ENCODE measurements at regions not wholly inside any gene's neighbourhood (a gene's known extent, or its start where the extent isn't known, plus 50 kb on each side); places are given as distances from the start of the nearest gene placed in this dataset.

DNA sequence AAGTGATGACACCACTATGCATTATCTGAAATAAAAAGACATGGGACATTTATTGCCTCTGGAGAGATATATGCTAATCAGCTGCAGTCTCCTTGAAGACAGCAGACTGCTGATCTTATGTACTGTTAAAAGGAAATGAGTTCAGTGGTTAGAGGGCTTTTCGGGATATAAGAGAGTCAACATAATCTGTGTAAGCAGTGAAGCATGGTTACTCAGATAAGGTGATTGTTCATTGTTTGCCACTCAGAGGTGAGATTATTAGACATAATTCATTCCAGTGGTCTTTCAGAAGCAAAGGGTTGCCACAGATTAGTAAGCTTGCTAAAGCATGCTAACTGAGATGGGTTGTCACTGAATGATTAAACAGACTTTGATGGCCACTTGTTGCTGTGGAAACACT lies 1450.7 kb upstream of the ADGRB3 start:
- no peak overlapping the region for H2BK12ac ChIP-seq (ENCODE audit: low read depth, low read length)
- ChIA-PET CTCF (ENCODE audit: partially characterized antibody) (no interaction called here), POLR2A (ENCODE audit: partially characterized antibody) (no interaction called here)
- H3K4me1 ChIP-seq (replicated peaks in 1 of 4; ENCODE audit: control insufficient read depth in 3 of 4, insufficient read depth in 4 of 4, low read length in 3 of 4): no peaks in the 10 kb centered on the region
- no peak overlapping the region for H2BK120ac ChIP-seq (replicated peaks; ENCODE audit: low read depth, low read length)
- no peak overlapping the region for H4K5ac ChIP-seq (ENCODE audit: insufficient read length, low read depth, low read length)
- H2BK5ac ChIP-seq (ENCODE audit: low read depth, low read length): no peak overlapping the region
- no peak overlapping the region for H3K23ac ChIP-seq (ENCODE audit: insufficient read length)
- no peaks in the 10 kb centered on the region for H3K79me1 ChIP-seq (ENCODE audit: low read depth, low read length)
- H3K27me3 ChIP-seq (replicated peaks in 1 of 4; ENCODE audit: control insufficient read depth in 3 of 4, extremely low read depth in 1 of 4, insufficient read depth in 3 of 4, low read length in 3 of 4): no peaks in the 10 kb centered on the region
- FAIRE-seq (no peak), DNase-seq (ENCODE audit: low read depth in 1 of 2, low spot score in 2 of 2) (no peak)
- TF ChIP-seq SP1 (IDR thresholded peaks at IDR 0.05; ENCODE audit: low read depth, low read length) (no peak), MAX (IDR thresholded peaks at IDR 0.05) (no peak)
- no peak overlapping the region for H2AFZ ChIP-seq (ENCODE audit: low read length)
- no peak overlapping the region for H3K56ac ChIP-seq (replicated peaks; ENCODE audit: insufficient read length, low read depth, low read length)
- no peak overlapping the region for H2BK15ac ChIP-seq (ENCODE audit: low read length)
- no peak overlapping the region for H2AK5ac ChIP-seq (ENCODE audit: low read depth, low read length)
- no peak overlapping the region for H3K4me3 ChIP-seq (ENCODE audit: extremely low read depth in 1 of 4, insufficient read depth in 2 of 4, low read depth in 3 of 4, low read length in 4 of 4)
- H3K4ac ChIP-seq (replicated peaks; ENCODE audit: insufficient read length, low read depth, low read length): no peak overlapping the region
- no peaks in the 10 kb centered on the region for H3K36me3 ChIP-seq (ENCODE audit: control insufficient read depth in 2 of 4, insufficient read depth in 4 of 4, low read length in 3 of 4)
- WGBS, 2 experiments (ENCODE audit: extremely low coverage in 1 of 2, insufficient coverage in 1 of 2, insufficient read length in 1 of 2, insufficient replicate concordance in 2 of 2, low coverage in 1 of 2, low lambda C conversion rate in 2 of 2, missing lambda C conversion rate in 1 of 2): 94% methylated on average over 1 of the region's 1 CpG; no CpG with 5 or more reads in 1 of the 2 experiments
- H3K27ac ChIP-seq (ENCODE audit: low read depth, low read length): no peak overlapping the region
- no peak overlapping the region for H4K8ac ChIP-seq (ENCODE audit: extremely low read depth, insufficient read depth, low read length)
- no peak overlapping the region for H3K14ac ChIP-seq (ENCODE audit: insufficient read length)
- H3K18ac ChIP-seq (ENCODE audit: extremely low read depth, low read length): no peak overlapping the region
- no peaks in the 10 kb centered on the region for H3K79me2 ChIP-seq (ENCODE audit: control insufficient read depth in 1 of 2, insufficient read depth in 2 of 2, low read length in 2 of 2)
- H4K91ac ChIP-seq (replicated peaks; ENCODE audit: insufficient read length, low read length): no peak overlapping the region
- H3K23me2 ChIP-seq (ENCODE audit: low read depth, low read length): no peaks in the 10 kb centered on the region
- H4K20me1 ChIP-seq (replicated peaks in 1 of 2; ENCODE audit: control insufficient read depth in 1 of 2, insufficient read depth in 2 of 2, low read length in 2 of 2): no peaks in the 10 kb centered on the region
- no peak overlapping the region for H3K9ac ChIP-seq (replicated peaks in 1 of 4; ENCODE audit: extremely low read depth in 1 of 4, low read depth in 3 of 4, low read length in 3 of 4)
- H3K4me2 ChIP-seq (ENCODE audit: insufficient read depth in 1 of 2, low read depth in 2 of 2, low read length in 2 of 2): no peak overlapping the region
- no peaks in the 10 kb centered on the region for H3K9me3 ChIP-seq (ENCODE audit: insufficient read depth in 2 of 2, low read depth in 1 of 2, low read length in 1 of 2)
- H2BK20ac ChIP-seq (ENCODE audit: low read length): no peak overlapping the region

All from H1 (cell line).